ENCODE measurements at regions not wholly inside any gene's neighbourhood (a gene's known extent, or its start where the extent isn't known, plus 50 kb on each side); places are given as distances from the start of the nearest gene placed in this dataset.

DNA sequence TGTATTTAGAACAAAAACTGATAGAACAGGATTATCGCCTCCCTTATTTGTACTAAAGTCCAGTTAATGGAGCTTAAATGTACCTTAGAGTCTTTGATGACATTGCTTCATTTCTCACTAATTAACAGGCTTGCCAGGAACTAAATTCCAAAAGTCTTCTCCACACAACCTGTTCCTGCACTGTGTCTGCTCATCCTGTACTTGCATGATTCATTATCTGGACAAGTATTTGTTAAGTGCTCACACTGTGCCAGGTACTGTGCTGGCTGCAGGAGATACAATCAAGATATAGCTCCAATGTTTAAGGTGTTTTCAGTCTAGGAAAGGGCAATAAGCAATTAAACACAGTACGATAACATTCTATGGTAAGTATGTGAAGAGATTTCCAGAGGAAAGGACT lies 485.9 kb upstream of the TENM4 start:
- Histone ChIP-seq H4K20me1 (ENCODE audit: insufficient read depth, low read length) (no peaks in the 10 kb centered on the region), H2AFZ (ENCODE audit: low read length) (no peak overlapping the region), H3K9ac (ENCODE audit: low read length) (no peak overlapping the region), H3F3A (ENCODE audit: insufficient read depth, low read length) (no peaks in the 10 kb centered on the region), H3K27ac (ENCODE audit: low read depth, low read length, poor library complexity, severe bottlenecking) (no peak overlapping the region), H3K4me3 (ENCODE audit: low read depth, low read length, poor library complexity, severe bottlenecking) (no peak overlapping the region), H3K4me1 (ENCODE audit: insufficient read depth, low read length, severe bottlenecking) (no peaks in the 10 kb centered on the region), H3K4me2 (ENCODE audit: low read length) (no peak overlapping the region), H3K36me3 (ENCODE audit: insufficient read depth, low read length) (no peaks in the 10 kb centered on the region), H3K9me3 (ENCODE audit: low read length) (no peaks in the 10 kb centered on the region), H3K27me3 (ENCODE audit: insufficient read depth, low read length) (no peaks in the 10 kb centered on the region), H3K9me2 (ENCODE audit: low read depth, low read length) (no peaks in the 10 kb centered on the region), H3K79me2 (ENCODE audit: insufficient read depth, low read length) (no peaks in the 10 kb centered on the region)
- TF ChIP-seq, protein P1, sequence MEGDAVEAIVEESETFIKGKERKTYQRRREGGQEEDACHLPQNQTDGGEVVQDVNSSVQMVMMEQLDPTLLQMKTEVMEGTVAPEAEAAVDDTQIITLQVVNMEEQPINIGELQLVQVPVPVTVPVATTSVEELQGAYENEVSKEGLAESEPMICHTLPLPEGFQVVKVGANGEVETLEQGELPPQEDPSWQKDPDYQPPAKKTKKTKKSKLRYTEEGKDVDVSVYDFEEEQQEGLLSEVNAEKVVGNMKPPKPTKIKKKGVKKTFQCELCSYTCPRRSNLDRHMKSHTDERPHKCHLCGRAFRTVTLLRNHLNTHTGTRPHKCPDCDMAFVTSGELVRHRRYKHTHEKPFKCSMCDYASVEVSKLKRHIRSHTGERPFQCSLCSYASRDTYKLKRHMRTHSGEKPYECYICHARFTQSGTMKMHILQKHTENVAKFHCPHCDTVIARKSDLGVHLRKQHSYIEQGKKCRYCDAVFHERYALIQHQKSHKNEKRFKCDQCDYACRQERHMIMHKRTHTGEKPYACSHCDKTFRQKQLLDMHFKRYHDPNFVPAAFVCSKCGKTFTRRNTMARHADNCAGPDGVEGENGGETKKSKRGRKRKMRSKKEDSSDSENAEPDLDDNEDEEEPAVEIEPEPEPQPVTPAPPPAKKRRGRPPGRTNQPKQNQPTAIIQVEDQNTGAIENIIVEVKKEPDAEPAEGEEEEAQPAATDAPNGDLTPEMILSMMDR (IDR thresholded peaks at IDR 0.05; ENCODE audit: low read length): no peak
- no peak for TF ChIP-seq EZH2 (IDR thresholded peaks at IDR 0.05; ENCODE audit: borderline replicate concordance, low read length)

DNA sequence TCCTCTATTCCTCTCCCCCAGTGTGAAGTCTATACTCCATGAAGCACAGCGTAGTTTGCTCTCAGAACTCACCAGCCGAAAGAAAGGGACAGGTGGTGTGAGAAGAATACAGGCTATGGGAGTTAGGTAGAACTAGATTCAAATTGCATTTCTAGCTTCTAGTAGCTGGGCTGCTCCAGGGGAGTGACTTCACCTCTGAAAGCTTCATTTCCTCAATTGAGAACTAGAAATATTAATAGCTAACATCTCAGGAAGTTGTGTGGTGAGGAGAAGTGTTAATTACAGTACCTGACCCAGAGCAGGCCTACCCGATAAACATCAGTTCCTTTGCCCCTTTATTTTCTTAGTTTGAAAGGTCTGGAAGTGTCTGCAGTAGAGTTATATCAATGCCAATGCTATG lies 484.7 kb upstream of the TENM4 start:
- H3F3A ChIP-seq (ENCODE audit: insufficient read depth, low read length): no peaks in the 10 kb centered on the region
- no peak overlapping the region for H3K27ac ChIP-seq (ENCODE audit: low read depth, low read length, poor library complexity, severe bottlenecking)
- no peaks in the 10 kb centered on the region for H3K79me2 ChIP-seq (ENCODE audit: insufficient read depth, low read length)
- no peaks in the 10 kb centered on the region for H3K27me3 ChIP-seq (ENCODE audit: insufficient read depth, low read length)
- H3K36me3 ChIP-seq (ENCODE audit: insufficient read depth, low read length): no peaks in the 10 kb centered on the region
- H3K4me3 ChIP-seq (ENCODE audit: low read depth, low read length, poor library complexity, severe bottlenecking): no peak overlapping the region
- no peaks in the 10 kb centered on the region for H4K20me1 ChIP-seq (ENCODE audit: insufficient read depth, low read length)
- H3K4me1 ChIP-seq (ENCODE audit: insufficient read depth, low read length, severe bottlenecking): no peaks in the 10 kb centered on the region
- H3K9me3 ChIP-seq (ENCODE audit: low read length): no peaks in the 10 kb centered on the region
- TF ChIP-seq EZH2 (IDR thresholded peaks at IDR 0.05; ENCODE audit: borderline replicate concordance, low read length): no peak
- TF ChIP-seq, protein P1 (IDR thresholded peaks at IDR 0.05; ENCODE audit: low read length): no peak
- H3K4me2 ChIP-seq (ENCODE audit: low read length): no peak overlapping the region
- no peak overlapping the region for H3K9ac ChIP-seq (ENCODE audit: low read length)
- no peak overlapping the region for H2AFZ ChIP-seq (ENCODE audit: low read length)
- H3K9me2 ChIP-seq (ENCODE audit: low read depth, low read length): no peaks in the 10 kb centered on the region

DNA sequence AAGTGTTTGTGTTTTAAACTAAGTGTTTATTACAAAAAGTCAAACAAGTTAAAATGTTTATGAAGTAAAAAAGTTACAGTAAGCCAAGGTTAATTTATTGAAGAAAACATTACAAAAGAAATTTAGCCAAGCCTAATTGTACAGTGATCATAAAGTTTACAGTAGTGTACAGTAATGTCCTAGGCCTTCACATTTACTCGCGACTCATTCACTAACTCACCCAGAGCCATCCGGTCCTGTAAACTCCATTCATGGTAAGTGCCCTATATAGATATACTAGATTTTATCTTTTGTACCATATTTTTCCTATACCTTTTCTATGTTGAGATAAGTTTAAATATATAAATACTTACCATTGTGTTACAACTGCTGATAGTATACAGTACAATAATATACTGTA lies 481.8 kb upstream of the TENM4 start:
- Histone ChIP-seq H3K36me3 (ENCODE audit: insufficient read depth, low read length) (no peaks in the 10 kb centered on the region), H3K27me3 (ENCODE audit: insufficient read depth, low read length) (no peaks in the 10 kb centered on the region), H3K9me2 (ENCODE audit: low read depth, low read length) (no peaks in the 10 kb centered on the region), H3K4me3 (ENCODE audit: low read depth, low read length, poor library complexity, severe bottlenecking) (no peak overlapping the region), H3K9ac (ENCODE audit: low read length) (no peak overlapping the region), H3K9me3 (ENCODE audit: low read length) (no peaks in the 10 kb centered on the region), H3K79me2 (ENCODE audit: insufficient read depth, low read length) (no peaks in the 10 kb centered on the region), H3K4me2 (ENCODE audit: low read length) (no peak overlapping the region), H3F3A (ENCODE audit: insufficient read depth, low read length) (no peaks in the 10 kb centered on the region), H4K20me1 (ENCODE audit: insufficient read depth, low read length) (no peaks in the 10 kb centered on the region), H3K27ac (ENCODE audit: low read depth, low read length, poor library complexity, severe bottlenecking) (no peak overlapping the region), H2AFZ (ENCODE audit: low read length) (no peak overlapping the region), H3K4me1 (ENCODE audit: insufficient read depth, low read length, severe bottlenecking) (no peaks in the 10 kb centered on the region)
- TF ChIP-seq, protein P1 (IDR thresholded peaks at IDR 0.05; ENCODE audit: low read length): no peak
- no peak for TF ChIP-seq EZH2 (IDR thresholded peaks at IDR 0.05; ENCODE audit: borderline replicate concordance, low read length)

Data from OCI-LY1 (cell line).